Sigmoid colon (tissue), 6 donors: ENCODE measurements at regions not wholly inside any gene's neighbourhood (a gene's known extent, or its start where the extent isn't known, plus 50 kb on each side); places are given as distances from the start of the nearest gene placed in this dataset.

ENCODE experiments used
- DNase-seq: peaks from one replicate; pipeline ENCODE4 v3.0.0-alpha.2; 2019
- H3K27ac ChIP-seq, 4 donors: fragments of 200-600 bp; sonication (generic); one replicate each; pipeline ENCODE4 v1.5.1; 2016 to 2019; ENCODE audit warnings: mild to moderate bottlenecking in 1 of 4
- H3K27me3 ChIP-seq, 3 donors: fragments of 200-600 bp; sonication (generic); one replicate each; pipeline ENCODE4 v1.5.1; 2019; ENCODE audit warnings: mild to moderate bottlenecking in 1 of 3
- H3K36me3 ChIP-seq, 4 donors: fragments of 200-600 bp; sonication (generic); one replicate each; pipeline ENCODE4 v1.5.1; 2016 to 2019
- H3K4me1 ChIP-seq, 4 donors: fragments of 200-600 bp; sonication (generic); one replicate each; pipeline ENCODE4 v1.5.1; 2017 to 2019
- H3K4me3 ChIP-seq, 4 donors: fragments of 200-600 bp; sonication (generic); one replicate each; pipeline ENCODE4 v1.5.1; 2017 to 2019; ENCODE audit warnings: mild to moderate bottlenecking in 2 of 4, moderate library complexity in 1 of 4
- H3K9me3 ChIP-seq, 4 donors: fragments of 200-600 bp in 3 of 4; sonication (generic) in 3 of 4; one replicate each; pipeline versions ENCODE4 v1.5.1 to v1.6.1; 2013 to 2019
- CTCF ChIP-seq, 4 experiments: fragments of 450-650 bp in 3 of 4; fragments of 200-600 bp in 1 of 4; IDR thresholded peaks; one replicate each; pipeline ENCODE4 v1.5.1; 2016 to 2019; ENCODE audit warnings: antibody characterized with exemption in 4 of 4, mild to moderate bottlenecking in 3 of 4, moderate library complexity in 2 of 4
- EP300 ChIP-seq, 4 donors: sonication (generic); formaldehyde crosslinking; IDR thresholded peaks; one replicate each; pipeline ENCODE4 v1.6.1; 2017; ENCODE audit warnings: antibody characterized with exemption in 4 of 4
- POLR2A ChIP-seq, 2 donors: fragments of 450-650 bp; IDR thresholded peaks; one replicate each; pipeline ENCODE4 v1.6.1; 2016; ENCODE audit warnings: antibody characterized with exemption in 2 of 2, mild to moderate bottlenecking in 2 of 2, moderate library complexity in 2 of 2
- POLR2AphosphoS5 ChIP-seq, 4 donors: sonication (generic); formaldehyde crosslinking; IDR thresholded peaks; one replicate each; pipeline ENCODE4 v1.6.1; 2017; ENCODE audit warnings: antibody characterized with exemption in 4 of 4
- WGBS, 2 donors: extraction: QIAGEN DNeasy Blood & Tissue Kit; methylation state at CpG; one replicate each; pipeline ENCODE4 v1.1.7; 2013; 5-methylcytosine and 5-hydroxymethylcytosine counted together
- intact Hi-C: fragments of 100-400 bp; cut with DNase I; formaldehyde crosslinking; loops from one replicate; pipeline ENCODE4 v1.15.1; 2023
- donor health status: healthy with polysubstance abuse.
- donor health status: healthy.

GRCh38 chr4:175377203-175377602 lies 434.9 kb downstream of the GPM6A start:
- DNase-seq, result no peak
- no peak for TF ChIP-seq CTCF (IDR thresholded peaks at IDR 0.05)
- TF ChIP-seq POLR2A (IDR thresholded peaks at IDR 0.05), result no peak
- TF ChIP-seq POLR2AphosphoS5 (IDR thresholded peaks at IDR 0.05), result no peak
- TF ChIP-seq EP300 (IDR thresholded peaks at IDR 0.05), result no peak
- no peaks in the 10 kb centered on the region for H3K4me1 ChIP-seq

GRCh38 chr4:175378372-175378771 lies 433.7 kb downstream of the GPM6A start:
- 57 to 70% methylated on average over 4 of the region's 4 CpGs for WGBS, 2 donors
- no peak for DNase-seq
- H3K4me1 ChIP-seq, result no peaks in the 10 kb centered on the region
- no peak overlapping the region for H3K27ac ChIP-seq
- no peaks in the 10 kb centered on the region for H3K9me3 ChIP-seq
- TF ChIP-seq POLR2A (IDR thresholded peaks at IDR 0.05), result no peak
- TF ChIP-seq POLR2AphosphoS5 (IDR thresholded peaks at IDR 0.05), result no peak
- TF ChIP-seq EP300 (IDR thresholded peaks at IDR 0.05), result no peak
- no peak for TF ChIP-seq CTCF (IDR thresholded peaks at IDR 0.05)
- intact Hi-C loops, result no loop called here
- no peaks in the 10 kb centered on the region for H3K27me3 ChIP-seq
- no peaks in the 10 kb centered on the region for H3K36me3 ChIP-seq
- no peak overlapping the region for H3K4me3 ChIP-seq

More at GRCh38 chr4:175377203-175377602, 434.9 kb downstream of the GPM6A start:
- 57 to 75% methylated on average over 2 of the region's 2 CpGs for WGBS, 2 donors
- intact Hi-C loops, result no loop called here
- no peak overlapping the region for H3K4me3 ChIP-seq
- H3K36me3 ChIP-seq, result no peaks in the 10 kb centered on the region
- H3K9me3 ChIP-seq, result no peaks in the 10 kb centered on the region
- no peaks in the 10 kb centered on the region for H3K27me3 ChIP-seq
- no peak overlapping the region for H3K27ac ChIP-seq

- TF ChIP-seq POLR2A (IDR thresholded peaks at IDR 0.05), result no peak
- no peak for TF ChIP-seq CTCF (IDR thresholded peaks at IDR 0.05)
- TF ChIP-seq EP300 (IDR thresholded peaks at IDR 0.05), result no peak
- TF ChIP-seq POLR2AphosphoS5 (IDR thresholded peaks at IDR 0.05), result no peak
- WGBS, 2 donors, result 65 to 81% methylated on average over 6 of the region's 6 CpGs
- Histone ChIP-seq H3K9me3 (no peaks in the 10 kb centered on the region), H3K27ac (no peak overlapping the region), H3K36me3 (no peaks in the 10 kb centered on the region), H3K4me3 (no peak overlapping the region), H3K27me3 (no peaks in the 10 kb centered on the region), H3K4me1 (no peaks in the 10 kb centered on the region)
- intact Hi-C loops, result no loop called here
- no peak for DNase-seq
Measured at GRCh38 chr4:175380841-175381240, 431.2 kb downstream of the GPM6A start.

GRCh38 chr4:175385797-175386196 lies 426.3 kb downstream of the GPM6A start:
- no peaks in the 10 kb centered on the region for H3K4me1 ChIP-seq
- no peaks in the 10 kb centered on the region for H3K27me3 ChIP-seq
- no peaks in the 10 kb centered on the region for H3K9me3 ChIP-seq
- no peaks in the 10 kb centered on the region for H3K36me3 ChIP-seq
- 57 to 88% methylated on average over 1 of the region's 1 CpG for WGBS, 2 donors
- TF ChIP-seq EP300 (IDR thresholded peaks at IDR 0.05) (no peak), POLR2AphosphoS5 (IDR thresholded peaks at IDR 0.05) (no peak), POLR2A (IDR thresholded peaks at IDR 0.05) (no peak), CTCF (IDR thresholded peaks at IDR 0.05) (no peak)
- no peak for DNase-seq
- intact Hi-C loops, result no loop called here
- H3K4me3 ChIP-seq, result no peak overlapping the region
- no peak overlapping the region for H3K27ac ChIP-seq

- intact Hi-C loops, result no loop called here
- Histone ChIP-seq H3K36me3 (no peaks in the 10 kb centered on the region), H3K4me1 (no peaks in the 10 kb centered on the region), H3K27me3 (no peaks in the 10 kb centered on the region), H3K27ac (no peak overlapping the region), H3K4me3 (no peak overlapping the region), H3K9me3 (no peaks in the 10 kb centered on the region)
- DNase-seq, result no peak
- TF ChIP-seq POLR2AphosphoS5 (IDR thresholded peaks at IDR 0.05), result no peak
- no peak for TF ChIP-seq CTCF (IDR thresholded peaks at IDR 0.05)
- TF ChIP-seq POLR2A (IDR thresholded peaks at IDR 0.05), result no peak
- no peak for TF ChIP-seq EP300 (IDR thresholded peaks at IDR 0.05)
- WGBS, 2 donors, result 79 to 82% methylated on average over 9 of the region's 9 CpGs
Measured at GRCh38 chr4:175386776-175387507, 425.1 kb downstream of the GPM6A start.
